ENCODE measurements at regions not wholly inside any gene's neighbourhood (a gene's known extent, or its start where the extent isn't known, plus 50 kb on each side); places are given as distances from the start of the nearest gene placed in this dataset.

DNA sequence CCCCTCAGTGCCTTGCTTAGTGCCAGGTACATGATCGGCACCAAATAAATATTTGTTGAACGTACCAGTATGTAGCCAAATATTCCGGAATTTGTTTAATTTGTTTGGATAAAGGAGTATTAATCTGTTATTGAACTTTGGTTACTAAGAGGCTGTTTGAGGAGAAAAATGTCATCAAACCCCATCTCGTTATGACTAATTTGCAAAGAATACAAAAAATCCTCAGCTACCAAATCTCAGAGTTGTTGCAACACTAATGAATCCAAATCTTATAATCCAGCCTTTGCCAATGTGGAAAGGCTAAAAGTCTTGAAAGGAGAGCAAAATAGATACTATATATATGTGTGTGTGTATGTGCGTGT is 79.5 kb downstream of the KLF5 start:
- TF ChIP-seq, protein P1, sequence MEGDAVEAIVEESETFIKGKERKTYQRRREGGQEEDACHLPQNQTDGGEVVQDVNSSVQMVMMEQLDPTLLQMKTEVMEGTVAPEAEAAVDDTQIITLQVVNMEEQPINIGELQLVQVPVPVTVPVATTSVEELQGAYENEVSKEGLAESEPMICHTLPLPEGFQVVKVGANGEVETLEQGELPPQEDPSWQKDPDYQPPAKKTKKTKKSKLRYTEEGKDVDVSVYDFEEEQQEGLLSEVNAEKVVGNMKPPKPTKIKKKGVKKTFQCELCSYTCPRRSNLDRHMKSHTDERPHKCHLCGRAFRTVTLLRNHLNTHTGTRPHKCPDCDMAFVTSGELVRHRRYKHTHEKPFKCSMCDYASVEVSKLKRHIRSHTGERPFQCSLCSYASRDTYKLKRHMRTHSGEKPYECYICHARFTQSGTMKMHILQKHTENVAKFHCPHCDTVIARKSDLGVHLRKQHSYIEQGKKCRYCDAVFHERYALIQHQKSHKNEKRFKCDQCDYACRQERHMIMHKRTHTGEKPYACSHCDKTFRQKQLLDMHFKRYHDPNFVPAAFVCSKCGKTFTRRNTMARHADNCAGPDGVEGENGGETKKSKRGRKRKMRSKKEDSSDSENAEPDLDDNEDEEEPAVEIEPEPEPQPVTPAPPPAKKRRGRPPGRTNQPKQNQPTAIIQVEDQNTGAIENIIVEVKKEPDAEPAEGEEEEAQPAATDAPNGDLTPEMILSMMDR (conservative IDR thresholded peaks at IDR 0.05; ENCODE audit: low read depth, low read length): no peak
- TF ChIP-seq EZH2phosphoT487 (IDR thresholded peaks at IDR 0.05; ENCODE audit: borderline replicate concordance, low read length) (no peak), EZH2 (IDR thresholded peaks at IDR 0.05; ENCODE audit: low read length, unreplicated experiment) (no peak)

Measured in PC-3 (cell line).